K562 (cell line): ENCODE measurements at regions not wholly inside any gene's neighbourhood (a gene's known extent, or its start where the extent isn't known, plus 50 kb on each side); places are given as distances from the start of the nearest gene placed in this dataset.

Source experiments
- ATAC-seq: fragments of 200-7000 bp; cut with Tn5 transposase; 3 replicates; pipeline ENCODE4 v1.9.1; 2020; ENCODE audit warnings: moderate library complexity
- BruUV-seq: library from RNA; stranded (reverse); fragments of 400-500 nt; replicated peaks from 2 replicates; lab custom pipeline; 2021; lab: Mats Ljungman, UMichigan
- CTCF ChIA-PET: fragments of 300-600 bp; formaldehyde crosslinking; extraction: SDS; loops from one replicate; lab custom pipeline; 2021; ENCODE audit warnings: low intra/inter-chr PET ratio; lab: Yijun Ruan, JAX
- POLR2A ChIA-PET: fragments of 300-600, 350-650 bp; sonication (Branson Sonifier 250); formaldehyde crosslinking; extraction: SDS; loops from one replicate; lab custom pipeline; 2021; ENCODE audit warnings: antibody characterized with exemption, inconsistent platforms; lab: Yijun Ruan, JAX
- DNase-seq, 4 experiments: peaks; one replicate each; pipeline versions ENCODE4 v3.0.0 to v3.0.0-alpha.2; 2011 to 2018; ENCODE audit warnings: low spot score in 3 of 4, mixed read lengths in 3 of 4; ENCODE audit errors: extremely low read depth in 1 of 4
- FAIRE-seq: peaks from 2 replicates; lab custom pipeline; 2011; peaks lifted over from hg19 to GRCh38; lab: Jason Lieb, UNC
- H2AFZ ChIP-seq: 2 replicates; pipeline ENCODE4 v1.6.0; 2011; ENCODE audit warnings: low read depth, low read length, control low read depth, inconsistent platforms
- H3K27ac ChIP-seq: fragments of 200-600 bp; 3 replicates; pipeline ENCODE4 v1.8.0; 2011; ENCODE audit warnings: low read depth, mild to moderate bottlenecking, control low read depth, inconsistent platforms, low read length, moderate library complexity, mixed read lengths; ENCODE audit errors: extremely low read depth
- H3K27me3 ChIP-seq, 2 experiments: fragments of 300-600 bp in 1 of 2; 2 replicates in 1 of 2; 3 replicates in 1 of 2; pipeline versions ENCODE4 v1.6.0 to v1.8.0; 2011; ENCODE audit warnings: inconsistent platforms in 2 of 2, low read length in 2 of 2, mild to moderate bottlenecking in 1 of 2, mixed read lengths in 1 of 2, moderate library complexity in 1 of 2; ENCODE audit not compliant: control insufficient read depth in 2 of 2, insufficient read depth in 2 of 2
- H3K36me3 ChIP-seq: fragments of 300-600 bp; 3 replicates; pipeline ENCODE4 v1.8.0; 2011; ENCODE audit warnings: mild to moderate bottlenecking, low read length, inconsistent platforms; ENCODE audit not compliant: control insufficient read depth, insufficient read depth
- H3K4me1 ChIP-seq, 2 experiments: fragments of 200-600 bp in 1 of 2; replicated peaks in 1 of 2; 2 replicates in 1 of 2; 3 replicates in 1 of 2; pipeline versions ENCODE4 v1.5.1 to v1.8.0; 2011; ENCODE audit warnings: inconsistent platforms in 2 of 2, low read length in 2 of 2, mild to moderate bottlenecking in 1 of 2, mixed read lengths in 1 of 2, moderate library complexity in 1 of 2; ENCODE audit not compliant: control insufficient read depth in 2 of 2, insufficient read depth in 2 of 2
- H3K4me2 ChIP-seq: 2 replicates; pipeline ENCODE4 v1.6.1; 2011; ENCODE audit warnings: low read length, control low read depth, inconsistent platforms, mixed read lengths; ENCODE audit not compliant: insufficient read depth
- H3K4me3 ChIP-seq: fragments of 200-600 bp; sonication (generic), shearing (Covaris generic); 2 replicates; pipeline ENCODE4 v1.5.1; 2016; ENCODE audit warnings: control low read depth, inconsistent platforms
- H3K79me2 ChIP-seq: fragments of 200-600 bp; 3 replicates; pipeline ENCODE4 v1.8.0; 2011; ENCODE audit warnings: low read length, inconsistent platforms; ENCODE audit not compliant: control insufficient read depth, insufficient read depth
- H3K9ac ChIP-seq, 2 experiments: 2 replicates each; pipeline versions ENCODE4 v1.6.0 to v1.6.1; 2011; ENCODE audit warnings: low read depth in 2 of 2, low read length in 2 of 2, control low read depth in 1 of 2, inconsistent platforms in 1 of 2, mild to moderate bottlenecking in 1 of 2, mixed read lengths in 1 of 2; ENCODE audit not compliant: insufficient read depth in 1 of 2
- H3K9me1 ChIP-seq: one replicate; pipeline ENCODE4 v1.6.0; 2011; ENCODE audit warnings: inconsistent platforms, mild to moderate bottlenecking, low read length, moderate library complexity; ENCODE audit not compliant: control insufficient read depth, insufficient read depth
- H3K9me3 ChIP-seq: replicated peaks from 2 replicates; pipeline ENCODE4 v1.5.1; 2011; ENCODE audit warnings: low read depth, low read length, inconsistent platforms; ENCODE audit not compliant: control insufficient read depth, insufficient read depth
- H4K20me1 ChIP-seq: replicated peaks from 2 replicates; pipeline ENCODE4 v1.6.1; 2011; ENCODE audit warnings: low read length, inconsistent platforms, mixed read lengths; ENCODE audit not compliant: control insufficient read depth, insufficient read depth
- HDAC2 ChIP-seq: fragments of 450-650 bp; IDR thresholded peaks from 2 replicates; pipeline ENCODE4 v1.6.1; 2016; ENCODE audit warnings: mild to moderate bottlenecking
- ILF3 ChIP-seq: fragments of 450-650 bp; IDR thresholded peaks from 2 replicates; pipeline ENCODE4 v1.6.1; 2018; ENCODE audit warnings: antibody characterized with exemption, mild to moderate bottlenecking, moderate library complexity, borderline replicate concordance
- SREBF2 ChIP-seq: sonication (generic); formaldehyde crosslinking; IDR thresholded peaks from 2 replicates; pipeline ENCODE4 v1.4.0; 2020; ENCODE audit warnings: mild to moderate bottlenecking, missing genetic modification reagents
- TBP ChIP-seq: optimal IDR thresholded peaks from 2 replicates; pipeline ENCODE3; 2011; ENCODE audit warnings: low read depth, low read length, improper control_type of control experiment
- ZNF174 ChIP-seq: fragments of 250-450 bp; sonication (Bioruptor Pico); IDR thresholded peaks from 2 replicates; pipeline ENCODE4 v1.4.0; 2020; ENCODE audit warnings: mild to moderate bottlenecking
- ZNF232 ChIP-seq: sonication (generic); formaldehyde crosslinking; IDR thresholded peaks from 2 replicates; pipeline ENCODE4 v1.8.0; 2022; ENCODE audit warnings: mild to moderate bottlenecking, missing genetic modification reagents
- WGBS: fragments of 100-300 bp; shearing (Covaris generic); methylation state at CpG from one replicate; pipeline ENCODE4 v1.1.6; 2016; ENCODE audit warnings: low coverage, mixed read lengths; ENCODE audit not compliant: insufficient coverage; ENCODE audit errors: missing lambda C conversion rate; 5-methylcytosine and 5-hydroxymethylcytosine counted together
- in situ Hi-C: fragments of 300-500 bp; cut with MboI; formaldehyde crosslinking; loops from 4 replicates; pipeline ENCODE4 v1.15.0; 2018; ENCODE audit warnings: inconsistent platforms, mixed read lengths
- intact Hi-C: fragments of 100-400 bp; cut with micrococcal nuclease; formaldehyde crosslinking; loops from 2 replicates; pipeline ENCODE4 v1.14.2; 2022
- TF ChIP-seq, protein P1 (sequence below): sonication (generic); formaldehyde crosslinking; IDR thresholded peaks from 2 replicates; pipeline ENCODE4 v1.8.1; 2023; ENCODE audit warnings: mild to moderate bottlenecking, missing genetic modification reagents

DNA sequence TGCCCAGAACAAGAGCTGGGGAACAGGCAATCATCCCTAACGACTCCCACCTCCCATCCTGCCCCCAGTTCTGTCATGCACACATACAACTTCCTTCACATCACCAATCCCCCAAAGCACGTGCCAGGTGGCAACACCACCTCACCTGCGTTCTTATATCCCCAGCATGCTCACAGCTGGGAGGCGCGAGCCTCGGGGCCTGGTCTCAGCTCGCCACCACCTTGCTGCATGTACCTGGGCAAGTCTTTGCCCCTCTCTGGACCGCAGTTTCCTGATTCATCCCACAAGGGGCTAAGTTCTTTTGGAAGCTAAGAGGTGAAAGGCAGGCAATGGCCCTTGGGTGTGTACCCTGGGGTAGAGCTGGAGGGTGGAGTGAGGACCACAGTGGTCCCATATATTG lies 119.2 kb upstream of the PJA1 start:
- Histone ChIP-seq H3K4me3 (no peak overlapping the region), H3K27ac (no peak overlapping the region), H4K20me1 (peaks cover 4% of the 10 kb centered on the region; the same call in 1 of the 2 replicates), H3K4me2 (no peak overlapping the region), H3K27me3 (0 out of 5 replicates have a peak, but pooled peaks cover 0 to 6% of the 10 kb centered on the region in 2 experiments), H3K9me1 (no peaks in the 10 kb centered on the region), H3K9ac (no peak overlapping the region), H3K36me3 (no peaks in the 10 kb centered on the region), H2AFZ (no peak overlapping the region), H3K4me1 (peaks cover 0 to 7% of the 10 kb centered on the region in 2 experiments; a peak in 2 of 5 replicates), H3K9me3 (no peaks in the 10 kb centered on the region), H3K79me2 (no peaks in the 10 kb centered on the region)
- ChIA-PET POLR2A (interaction anchor here (0.6 kb wide), 1 partner anchor 128 kb away, joined by 4 read pairs; no protein-coding TSS in a partner anchor), CTCF (no interaction called here)
- in situ Hi-C loops (loop anchor here (5.0 to 25.0 kb wide), 2 partner anchors 462 to 1097 kb away; no protein-coding TSS in a partner anchor), intact Hi-C loops (no loop called here)
- 4% methylated on average over 5 of the region's 8 CpGs for WGBS
- DNase-seq (no peak), FAIRE-seq (no peak), ATAC-seq (no peak)
- no TSS peak for BruUV-seq
- TF ChIP-seq ILF3 (no peak), TBP (no peak), HDAC2 (no peak), SREBF2 (CRISPR knock-in tag) (no peak), ZNF232 (no peak), ZNF174 (no peak)
- TF ChIP-seq, protein P1, sequence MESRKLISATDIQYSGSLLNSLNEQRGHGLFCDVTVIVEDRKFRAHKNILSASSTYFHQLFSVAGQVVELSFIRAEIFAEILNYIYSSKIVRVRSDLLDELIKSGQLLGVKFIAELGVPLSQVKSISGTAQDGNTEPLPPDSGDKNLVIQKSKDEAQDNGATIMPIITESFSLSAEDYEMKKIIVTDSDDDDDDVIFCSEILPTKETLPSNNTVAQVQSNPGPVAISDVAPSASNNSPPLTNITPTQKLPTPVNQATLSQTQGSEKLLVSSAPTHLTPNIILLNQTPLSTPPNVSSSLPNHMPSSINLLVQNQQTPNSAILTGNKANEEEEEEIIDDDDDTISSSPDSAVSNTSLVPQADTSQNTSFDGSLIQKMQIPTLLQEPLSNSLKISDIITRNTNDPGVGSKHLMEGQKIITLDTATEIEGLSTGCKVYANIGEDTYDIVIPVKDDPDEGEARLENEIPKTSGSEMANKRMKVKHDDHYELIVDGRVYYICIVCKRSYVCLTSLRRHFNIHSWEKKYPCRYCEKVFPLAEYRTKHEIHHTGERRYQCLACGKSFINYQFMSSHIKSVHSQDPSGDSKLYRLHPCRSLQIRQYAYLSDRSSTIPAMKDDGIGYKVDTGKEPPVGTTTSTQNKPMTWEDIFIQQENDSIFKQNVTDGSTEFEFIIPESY, result no peak
